DMS53 treated with DMSO at 0.1 percent for 48 hours (cell line): ENCODE measurements at regions not wholly inside any gene's neighbourhood (a gene's known extent, or its start where the extent isn't known, plus 50 kb on each side); places are given as distances from the start of the nearest gene placed in this dataset.
A peak's percentile ranks its signal among the peaks of the same experiment; 100 is the strongest.
"Not testable (repeated sequence)": the region's sequence is repeated elsewhere in the genome, so short reads cannot be mapped to it uniquely, and the experiment has no call there.

Experiments used
- DNase-seq: peaks from one replicate; lab custom pipeline; 2025; ENCODE audit not compliant: unreplicated experiment; lab: John Stamatoyannopoulos, UW

- not testable (repeated sequence) for DNase-seq
Measured at GRCh38 chr7:116373229-116373628, 126.3 kb upstream of the CAV2 start.

- DNase-seq = no peak
Measured at GRCh38 chr7:116377721-116378120, 121.8 kb upstream of the CAV2 start.

- DNase-seq = no peak
Measured at GRCh38 chr7:116380025-116380424, 119.5 kb upstream of the CAV2 start.

- no peak for DNase-seq
Measured at GRCh38 chr7:116382375-116382774, 117.2 kb upstream of the CAV2 start.

- no peak for DNase-seq
Measured at GRCh38 chr7:116384936-116385635, 114.5 kb upstream of the CAV2 start.

- no peak for DNase-seq
Measured at GRCh38 chr7:116386674-116387073, 112.9 kb upstream of the CAV2 start.

GRCh38 chr7:116390363-116390762 is 109.2 kb upstream of the CAV2 start:
- no peak for DNase-seq

GRCh38 chr7:116392806-116393205 is 106.7 kb upstream of the CAV2 start:
- no peak for DNase-seq

GRCh38 chr7:116393654-116394053 is 105.9 kb upstream of the CAV2 start:
- no peak for DNase-seq

GRCh38 chr7:116394106-116394505 is 105.4 kb upstream of the CAV2 start:
- no peak for DNase-seq

- DNase-seq = peak; percentile 50
Measured at GRCh38 chr7:116395141-116395791, 104.3 kb upstream of the CAV2 start.

GRCh38 chr7:116398672-116399071 is 100.9 kb upstream of the CAV2 start:
- DNase-seq = no peak

GRCh38 chr7:116399819-116400218 is 99.7 kb upstream of the CAV2 start:
- no peak for DNase-seq

- DNase-seq = no peak
Measured at GRCh38 chr7:116400522-116400921, 99.0 kb upstream of the CAV2 start.

GRCh38 chr7:116401711-116402110 is 97.8 kb upstream of the CAV2 start:
- no peak for DNase-seq

GRCh38 chr7:116403265-116403664 is 96.3 kb upstream of the CAV2 start:
- DNase-seq = no peak

GRCh38 chr7:116404389-116404788 is 95.1 kb upstream of the CAV2 start:
- DNase-seq = no peak

GRCh38 chr7:116405810-116406209 is 93.7 kb upstream of the CAV2 start:
- DNase-seq = no peak

- no peak for DNase-seq
Measured at GRCh38 chr7:116407165-116407564, 92.4 kb upstream of the CAV2 start.

GRCh38 chr7:116408166-116408565 is 91.4 kb upstream of the CAV2 start:
- DNase-seq = no peak

- not testable (repeated sequence) for DNase-seq
Measured at GRCh38 chr7:116408831-116409453, 90.6 kb upstream of the CAV2 start.

GRCh38 chr7:116410694-116411093 is 88.8 kb upstream of the CAV2 start:
- DNase-seq = not testable (repeated sequence)
